PC-3 (cell line): ENCODE measurements at regions not wholly inside any gene's neighbourhood (a gene's known extent, or its start where the extent isn't known, plus 50 kb on each side); places are given as distances from the start of the nearest gene placed in this dataset.

Experiments used
- EZH2 ChIP-seq: fragments of 300-600 bp; sonication (generic); IDR thresholded peaks from one replicate; pipeline ENCODE4 v1.6.1; 2017; ENCODE audit warnings: antibody characterized with exemption, mild to moderate bottlenecking, low read length; ENCODE audit not compliant: unreplicated experiment
- EZH2phosphoT487 ChIP-seq: fragments of 300-600 bp; sonication (generic); IDR thresholded peaks from 2 replicates; pipeline ENCODE4 v1.6.1; 2018; ENCODE audit warnings: mild to moderate bottlenecking, antibody characterized with exemption, low read length, borderline replicate concordance
- TF ChIP-seq, protein P1 (sequence below): fragments of 300-600 bp; sonication (generic); conservative IDR thresholded peaks from 2 replicates; pipeline ENCODE4 v1.5.1; 2017; ENCODE audit warnings: antibody characterized with exemption, low read depth, mild to moderate bottlenecking, low read length

DNA sequence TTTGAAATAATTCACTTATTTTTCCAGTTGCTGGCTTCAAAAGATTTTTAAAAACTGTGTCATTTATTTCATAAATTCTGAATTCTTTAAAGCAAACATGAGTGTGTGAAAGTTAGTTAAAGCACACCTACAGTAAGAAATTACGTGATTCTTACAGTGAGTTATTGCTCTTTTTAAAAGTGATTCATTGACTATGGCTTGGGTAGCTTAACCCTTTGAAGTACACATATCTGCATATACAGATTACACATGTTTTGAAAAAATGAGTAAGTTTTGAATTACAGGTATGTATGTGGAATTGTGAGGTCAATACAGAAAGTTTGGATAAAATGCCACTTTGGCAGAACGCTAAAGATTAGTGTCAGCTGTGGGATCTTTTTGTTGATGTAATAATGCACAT, 64.5 kb upstream of the MBNL1 start:
- TF ChIP-seq, protein P1, sequence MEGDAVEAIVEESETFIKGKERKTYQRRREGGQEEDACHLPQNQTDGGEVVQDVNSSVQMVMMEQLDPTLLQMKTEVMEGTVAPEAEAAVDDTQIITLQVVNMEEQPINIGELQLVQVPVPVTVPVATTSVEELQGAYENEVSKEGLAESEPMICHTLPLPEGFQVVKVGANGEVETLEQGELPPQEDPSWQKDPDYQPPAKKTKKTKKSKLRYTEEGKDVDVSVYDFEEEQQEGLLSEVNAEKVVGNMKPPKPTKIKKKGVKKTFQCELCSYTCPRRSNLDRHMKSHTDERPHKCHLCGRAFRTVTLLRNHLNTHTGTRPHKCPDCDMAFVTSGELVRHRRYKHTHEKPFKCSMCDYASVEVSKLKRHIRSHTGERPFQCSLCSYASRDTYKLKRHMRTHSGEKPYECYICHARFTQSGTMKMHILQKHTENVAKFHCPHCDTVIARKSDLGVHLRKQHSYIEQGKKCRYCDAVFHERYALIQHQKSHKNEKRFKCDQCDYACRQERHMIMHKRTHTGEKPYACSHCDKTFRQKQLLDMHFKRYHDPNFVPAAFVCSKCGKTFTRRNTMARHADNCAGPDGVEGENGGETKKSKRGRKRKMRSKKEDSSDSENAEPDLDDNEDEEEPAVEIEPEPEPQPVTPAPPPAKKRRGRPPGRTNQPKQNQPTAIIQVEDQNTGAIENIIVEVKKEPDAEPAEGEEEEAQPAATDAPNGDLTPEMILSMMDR: no peak
- TF ChIP-seq EZH2 (no peak), EZH2phosphoT487 (no peak)
